Stimulated activated CD8-positive, alpha-beta memory T cell treated with anti-CD3 and anti-CD28 coated beads, Interleukin-15, amount 100 ng/mL, for 48 hours (primary cell): ENCODE measurements at regions not wholly inside any gene's neighbourhood (a gene's known extent, or its start where the extent isn't known, plus 50 kb on each side); places are given as distances from the start of the nearest gene placed in this dataset.

Experiments
- DNase-seq, 2 donors: peaks; one replicate each; pipeline ENCODE4 v3.0.0-alpha.2; 2020; ENCODE audit warnings: low read depth in 2 of 2

GRCh38 chr7:33661430-33662160, 243.7 kb upstream of the BMPER start:
- DNase-seq, result no peak

DNA sequence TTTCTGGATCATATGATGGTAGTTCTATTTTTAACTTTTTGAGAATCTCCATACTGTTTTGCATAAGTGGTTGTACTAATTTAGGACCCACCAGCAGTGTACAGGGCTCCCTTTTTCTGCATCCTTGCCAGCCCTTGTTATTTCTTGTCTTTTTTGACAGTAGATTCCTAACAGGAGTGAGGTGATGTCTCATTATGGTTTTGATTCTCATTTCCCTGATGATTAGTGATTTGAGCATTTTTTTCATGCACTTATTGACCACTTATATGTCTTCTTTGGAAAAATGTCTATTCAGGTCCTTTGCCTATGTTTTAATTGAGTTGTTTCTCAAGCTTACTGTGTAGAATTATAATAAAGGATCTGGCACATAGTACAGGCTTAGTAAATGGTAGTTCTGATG, 238.8 kb upstream of the BMPER start:
- DNase-seq, result no peak

DNA sequence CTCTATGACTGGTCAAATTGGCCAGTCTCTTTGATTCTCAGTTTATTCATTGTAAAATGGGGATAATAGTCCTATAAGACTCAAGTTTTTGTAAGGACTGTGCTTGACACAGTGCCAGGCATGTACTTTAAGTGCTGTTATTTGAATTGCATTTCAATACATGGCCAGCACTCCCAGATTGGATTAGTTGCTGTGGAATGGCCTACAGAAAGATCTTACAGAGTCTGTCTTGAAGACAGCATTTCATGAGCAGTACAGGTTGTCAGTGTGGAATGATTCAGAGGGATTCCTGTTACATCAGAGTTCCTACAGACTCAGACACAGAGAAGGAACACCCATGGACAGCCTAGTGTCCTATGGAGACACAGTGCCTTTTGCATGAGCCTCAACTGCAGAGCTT, 238.1 kb upstream of the BMPER start:
- DNase-seq, result no peak

- DNase-seq, result no peak
Observed at GRCh38 chr7:33669251-33669670, 236.1 kb upstream of the BMPER start.

- DNase-seq, result no peak
Observed at GRCh38 chr7:33671531-33672262, 233.6 kb upstream of the BMPER start.

- no peak for DNase-seq
Observed at GRCh38 chr7:33673029-33673700, 232.2 kb upstream of the BMPER start.

GRCh38 chr7:33674804-33675411, 230.4 kb upstream of the BMPER start:
- no peak for DNase-seq

- DNase-seq, result no peak
Observed at GRCh38 chr7:33677556-33677955, 227.8 kb upstream of the BMPER start.

DNA sequence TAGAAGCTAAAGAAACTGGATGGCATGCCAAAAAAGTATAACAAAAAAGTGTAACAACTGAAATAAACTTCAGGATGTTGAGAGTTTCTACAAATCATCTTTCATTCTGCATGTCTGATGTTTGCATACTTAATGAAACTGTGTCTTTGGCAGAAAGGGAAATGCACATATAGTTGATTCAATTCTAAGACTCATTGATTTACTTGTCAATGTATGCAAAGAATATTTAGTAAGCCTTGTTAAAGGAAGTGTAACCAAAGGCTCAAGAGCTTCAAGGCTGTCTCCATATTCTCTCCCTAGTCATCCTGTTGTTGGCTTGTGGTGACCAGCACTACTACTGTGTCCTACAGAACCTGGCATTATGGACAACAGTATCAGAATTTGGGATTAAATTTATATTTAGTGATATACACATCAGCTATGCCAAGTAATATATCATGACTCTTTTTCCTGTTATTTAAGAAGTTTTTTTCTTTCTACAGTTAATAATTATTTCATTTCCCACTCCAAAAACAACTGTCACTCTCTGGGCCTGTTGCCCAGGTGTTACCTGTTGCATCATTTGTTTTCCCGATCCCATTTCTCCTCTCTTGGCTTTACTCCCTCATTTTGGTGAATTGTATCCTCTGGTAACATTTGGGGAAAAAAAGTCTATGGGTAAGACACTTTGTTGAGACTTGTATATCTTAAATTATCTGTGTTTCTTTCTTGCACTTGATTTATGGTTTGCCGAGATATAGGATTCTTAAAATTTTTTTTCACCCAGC, 226.6 kb upstream of the BMPER start:
- DNase-seq, result no peak

- DNase-seq, result no peak
Observed at GRCh38 chr7:33680682-33681081, 224.7 kb upstream of the BMPER start.

- DNase-seq, result no peak
Observed at GRCh38 chr7:33685503-33685902, 219.8 kb upstream of the BMPER start.

- DNase-seq, result no peak
Observed at GRCh38 chr7:33685981-33686683, 219.2 kb upstream of the BMPER start.

- no peak for DNase-seq
Observed at GRCh38 chr7:33687625-33688024, 217.7 kb upstream of the BMPER start.

GRCh38 chr7:33691180-33691579, 214.2 kb upstream of the BMPER start:
- no peak for DNase-seq

DNA sequence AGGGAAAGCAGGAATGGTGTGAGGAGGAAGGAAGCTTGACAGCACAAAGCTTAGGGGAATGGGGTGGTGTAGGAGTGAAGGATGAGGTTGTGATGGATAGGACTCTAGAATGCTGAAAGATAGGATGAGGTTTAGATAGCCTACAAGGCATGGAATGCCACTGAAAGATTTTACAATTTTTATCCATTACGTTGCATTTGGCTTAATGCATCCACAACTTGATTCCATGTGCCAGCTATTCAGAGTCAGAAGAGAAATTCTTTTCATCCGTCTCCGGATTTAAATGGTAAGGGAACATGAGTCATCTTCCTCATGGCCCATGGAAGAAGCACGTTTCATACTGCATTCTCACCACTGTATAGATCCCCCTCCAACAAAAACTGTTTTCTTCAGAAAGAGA, 212.4 kb upstream of the BMPER start:
- DNase-seq, result no peak

GRCh38 chr7:33694006-33694405, 211.3 kb upstream of the BMPER start:
- no peak for DNase-seq

DNA sequence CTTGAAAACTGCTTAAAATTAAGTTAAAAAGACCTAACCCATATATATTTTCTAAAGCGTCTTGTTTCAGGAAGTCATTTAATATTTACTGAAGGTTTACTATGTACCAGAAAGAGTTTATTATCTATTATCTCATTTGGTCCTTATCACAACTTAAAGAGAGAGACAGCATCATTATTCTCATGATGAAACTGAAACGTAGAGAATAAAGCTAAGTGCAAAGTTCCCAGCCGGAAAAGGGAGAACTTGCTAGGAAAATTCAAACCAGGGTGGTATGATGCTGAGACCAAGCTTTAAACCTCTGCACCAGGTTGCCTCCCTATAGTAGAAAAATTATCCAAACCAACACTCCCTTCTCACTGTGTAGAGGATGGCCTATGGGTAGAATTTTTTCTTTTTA, 207.7 kb upstream of the BMPER start:
- no peak for DNase-seq

- no peak for DNase-seq
Observed at GRCh38 chr7:33698041-33698440, 207.3 kb upstream of the BMPER start.

DNA sequence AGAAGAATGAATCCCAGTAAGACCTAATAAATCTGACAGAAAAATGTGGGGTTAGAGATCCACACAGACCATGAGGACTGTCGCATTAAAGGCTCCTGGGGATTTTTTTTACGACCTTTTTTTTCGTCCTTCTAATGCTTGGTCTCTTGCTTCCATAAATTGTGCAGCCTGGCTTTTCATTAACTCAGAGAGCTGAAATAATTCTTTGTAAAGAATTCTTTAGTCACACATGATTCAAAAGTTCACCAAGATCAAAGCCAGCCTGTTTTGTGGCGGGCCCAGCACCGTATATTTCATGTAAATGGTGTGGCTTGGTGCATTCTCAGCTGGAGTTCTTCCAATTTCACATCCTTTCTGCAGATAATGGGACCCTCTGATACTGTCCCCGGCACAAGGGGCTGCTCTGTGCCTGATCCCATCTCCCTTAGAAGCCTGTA, 206.6 kb upstream of the BMPER start:
- no peak for DNase-seq

- no peak for DNase-seq
Observed at GRCh38 chr7:33700001-33700899, 205.1 kb upstream of the BMPER start.
